H9 (cell line): ENCODE measurements at regions not wholly inside any gene's neighbourhood (a gene's known extent, or its start where the extent isn't known, plus 50 kb on each side); places are given as distances from the start of the nearest gene placed in this dataset.
"Not testable (repeated sequence)": the region's sequence is repeated elsewhere in the genome, so short reads cannot be mapped to it uniquely, and the experiment has no call there.

Experiments
- DNase-seq: peaks from one replicate; pipeline ENCODE4 v3.0.0-alpha.2; 2017
- H2AFZ ChIP-seq: one replicate; pipeline ENCODE4 v1.6.1; 2013; ENCODE audit warnings: mild to moderate bottlenecking, low read length, control low read depth, moderate library complexity
- H2AK5ac ChIP-seq: 2 replicates; pipeline ENCODE4 v1.6.1; 2013; ENCODE audit warnings: low read length, control low read depth, mixed read lengths; ENCODE audit not compliant: insufficient read length
- H2BK120ac ChIP-seq: one replicate; pipeline ENCODE4 v1.6.1; 2013; ENCODE audit warnings: low read depth, mild to moderate bottlenecking, low read length, control low read depth, inconsistent platforms; ENCODE audit not compliant: poor library complexity, severe bottlenecking
- H2BK12ac ChIP-seq: 2 replicates; pipeline ENCODE4 v1.6.1; 2013; ENCODE audit warnings: low read length, control low read depth, mixed read lengths, low read depth; ENCODE audit not compliant: insufficient read length
- H2BK15ac ChIP-seq: 2 replicates; pipeline ENCODE4 v1.6.1; 2013; ENCODE audit warnings: low read depth, low read length, control low read depth
- H2BK20ac ChIP-seq: one replicate; pipeline ENCODE4 v1.6.1; 2013; ENCODE audit warnings: low read depth, mild to moderate bottlenecking, low read length, control low read depth, inconsistent platforms; ENCODE audit not compliant: poor library complexity, severe bottlenecking
- H2BK5ac ChIP-seq: 2 replicates; pipeline ENCODE4 v1.6.1; 2013; ENCODE audit warnings: low read length, control low read depth, mixed read lengths; ENCODE audit not compliant: insufficient read length
- H3K14ac ChIP-seq: 2 replicates; pipeline ENCODE4 v1.6.1; 2013; ENCODE audit warnings: low read length, control low read depth; ENCODE audit not compliant: insufficient read depth
- H3K18ac ChIP-seq: 2 replicates; pipeline ENCODE4 v1.6.1; 2013; ENCODE audit warnings: low read depth, mild to moderate bottlenecking, mixed read lengths, low read length, control low read depth; ENCODE audit not compliant: insufficient read length
- H3K23ac ChIP-seq: 2 replicates; pipeline ENCODE4 v1.6.1; 2013; ENCODE audit warnings: low read length, control low read depth, mixed read lengths, low read depth; ENCODE audit not compliant: insufficient read length
- H3K23me2 ChIP-seq: 2 replicates; pipeline ENCODE4 v1.6.1; 2013; ENCODE audit warnings: low read depth, mild to moderate bottlenecking, mixed read lengths, low read length, control low read depth; ENCODE audit not compliant: insufficient read length, poor library complexity, severe bottlenecking
- H3K27ac ChIP-seq: 2 replicates; pipeline ENCODE4 v1.5.1; 2013; ENCODE audit warnings: low read length, control low read depth, mixed read lengths, low read depth; ENCODE audit not compliant: insufficient read length
- H3K27me3 ChIP-seq: 2 replicates; pipeline ENCODE4 v1.6.1; 2013; ENCODE audit warnings: low read length, control low read depth, inconsistent platforms; ENCODE audit not compliant: insufficient read depth
- H3K4ac ChIP-seq: 2 replicates; pipeline ENCODE4 v1.6.1; 2013; ENCODE audit warnings: low read depth, mild to moderate bottlenecking, control low read depth, inconsistent platforms, low read length, moderate library complexity
- H3K4me1 ChIP-seq: 2 replicates; pipeline ENCODE4 v1.6.1; 2013; ENCODE audit warnings: low read length, control low read depth, inconsistent platforms; ENCODE audit not compliant: insufficient read depth
- H3K4me2 ChIP-seq: 2 replicates; pipeline ENCODE4 v1.6.1; 2013; ENCODE audit warnings: low read length, control low read depth, mixed read lengths; ENCODE audit not compliant: insufficient read length, insufficient read depth
- H3K56ac ChIP-seq: 2 replicates; pipeline ENCODE4 v1.6.1; 2013; ENCODE audit warnings: low read depth, mild to moderate bottlenecking, mixed read lengths, low read length, control low read depth; ENCODE audit not compliant: insufficient read length
- H3K79me1 ChIP-seq: 2 replicates; pipeline ENCODE4 v1.6.1; 2013; ENCODE audit warnings: low read depth, mild to moderate bottlenecking, moderate library complexity, low read length, control low read depth, inconsistent platforms; ENCODE audit not compliant: insufficient read depth, poor library complexity, severe bottlenecking
- H3K79me2 ChIP-seq: 2 replicates; pipeline ENCODE4 v1.6.1; 2013; ENCODE audit warnings: low read length, control low read depth, inconsistent platforms; ENCODE audit not compliant: insufficient read depth
- H3K9ac ChIP-seq: 2 replicates; pipeline ENCODE4 v1.6.1; 2013; ENCODE audit warnings: low read length, control low read depth, mixed read lengths; ENCODE audit not compliant: insufficient read length; ENCODE audit errors: extremely low read depth
- H3K9me3 ChIP-seq: one replicate; pipeline ENCODE4 v1.6.1; 2013; ENCODE audit warnings: low read depth, low read length, inconsistent platforms; ENCODE audit not compliant: control insufficient read depth
- H3T11ph ChIP-seq: one replicate; pipeline ENCODE4 v1.6.1; 2013; ENCODE audit warnings: mild to moderate bottlenecking, low read length, control low read depth, inconsistent platforms
- H4K20me1 ChIP-seq: one replicate; pipeline ENCODE4 v1.6.1; 2013; ENCODE audit not compliant: control insufficient read depth, insufficient read length, insufficient read depth
- H4K5ac ChIP-seq: 2 replicates; pipeline ENCODE4 v1.6.1; 2013; ENCODE audit warnings: low read depth, mild to moderate bottlenecking, mixed read lengths, low read length, control low read depth; ENCODE audit not compliant: insufficient read length
- H4K8ac ChIP-seq: replicated peaks from 2 replicates; pipeline ENCODE4 v1.6.1; 2013; ENCODE audit warnings: low read length, control low read depth, mixed read lengths, low read depth; ENCODE audit not compliant: insufficient read length
- H4K91ac ChIP-seq: 2 replicates; pipeline ENCODE4 v1.6.1; 2013; ENCODE audit warnings: low read depth, mild to moderate bottlenecking, moderate library complexity, mixed read lengths, low read length, control low read depth; ENCODE audit not compliant: insufficient read length
- H3K27ac Mint-ChIP-seq, 3 experiments: 2 replicates in 2 of 3; 3 replicates in 1 of 3; pipeline ENCODE4 v1.8.0; 2020 to 2021; ENCODE audit warnings: mixed read lengths in 3 of 3, mild to moderate bottlenecking in 1 of 3, moderate library complexity in 1 of 3
- H3K27me3 Mint-ChIP-seq: 2 replicates; pipeline ENCODE4 v1.8.0; 2021; ENCODE audit warnings: low read depth, mild to moderate bottlenecking, moderate library complexity, mixed read lengths
- H3K36me3 Mint-ChIP-seq, 3 experiments: 2 replicates in 2 of 3; 3 replicates in 1 of 3; pipeline ENCODE4 v1.8.0; 2020 to 2021; ENCODE audit warnings: low read depth in 3 of 3, mixed read lengths in 3 of 3; ENCODE audit not compliant: insufficient read depth in 1 of 3
- H3K4me1 Mint-ChIP-seq, 2 experiments: 2 replicates each; pipeline ENCODE4 v1.8.0; 2020; ENCODE audit warnings: mixed read lengths in 2 of 2
- H3K4me3 Mint-ChIP-seq, 2 experiments: 2 replicates in 1 of 2; 3 replicates in 1 of 2; pipeline ENCODE4 v1.8.0; 2020 to 2021; ENCODE audit warnings: mild to moderate bottlenecking in 2 of 2, mixed read lengths in 2 of 2, moderate library complexity in 1 of 2
- H3K9me3 Mint-ChIP-seq, 2 experiments: 2 replicates in 1 of 2; 3 replicates in 1 of 2; pipeline ENCODE4 v1.8.0; 2020; ENCODE audit warnings: mild to moderate bottlenecking in 2 of 2, mixed read lengths in 2 of 2, moderate library complexity in 1 of 2
- CTCF ChIP-seq: fragments of 200-600 bp; sonication (generic); conservative IDR thresholded peaks from 3 replicates; pipeline ENCODE4 v1.8.0; 2021; ENCODE audit warnings: antibody characterized with exemption, mild to moderate bottlenecking
- WGBS: extraction: QIAGEN DNeasy Blood & Tissue Kit; methylation state at CpG from one replicate; pipeline ENCODE4 v1.1.7; 2013; ENCODE audit warnings: missing lambda C conversion rate, low lambda C conversion rate, mixed read lengths; ENCODE audit not compliant: insufficient read length; ENCODE audit errors: extremely low coverage; 5-methylcytosine and 5-hydroxymethylcytosine counted together

DNA sequence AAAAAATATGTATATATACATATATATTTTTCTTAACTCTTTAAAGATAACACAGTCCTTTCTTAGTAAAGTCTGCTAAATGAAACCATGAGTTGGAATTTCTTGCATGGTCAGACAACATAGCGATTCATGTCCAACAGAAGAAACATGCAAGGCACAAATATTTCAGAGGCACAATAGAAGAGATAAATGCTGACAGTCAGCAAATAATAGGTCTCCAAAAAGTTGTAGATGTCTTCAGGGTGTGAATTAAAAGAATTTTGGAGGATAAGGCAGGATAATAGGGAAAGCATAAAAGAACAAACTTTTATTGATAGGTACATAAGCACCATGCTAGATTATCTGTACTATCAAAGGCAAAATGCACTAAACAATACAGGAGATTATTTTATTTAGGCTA lies 800.2 kb downstream of the PLCL1 start:
- Histone ChIP-seq H2BK20ac (no peak overlapping the region), H3K79me1 (no peaks in the 10 kb centered on the region), H4K20me1 (no peaks in the 10 kb centered on the region), H3K14ac (no peak overlapping the region), H3K18ac (no peak overlapping the region), H2AK5ac (no peak overlapping the region), H3K23me2 (no peaks in the 10 kb centered on the region), H2BK15ac (no peak overlapping the region), H3T11ph (no peak overlapping the region), H3K27me3 (no peaks in the 10 kb centered on the region), H2AFZ (no peak overlapping the region), H3K4me1 (no peaks in the 10 kb centered on the region), H3K27ac (no peak overlapping the region), H2BK120ac (no peak overlapping the region), H3K4me2 (no peak overlapping the region), H3K9me3 (no peaks in the 10 kb centered on the region), H3K4ac (no peak overlapping the region), H3K23ac (no peak overlapping the region), H3K79me2 (no peaks in the 10 kb centered on the region), H2BK5ac (no peak overlapping the region), H4K8ac (no peak overlapping the region), H4K91ac (no peak overlapping the region), H2BK12ac (no peak overlapping the region), H3K9ac (no peak overlapping the region), H4K5ac (no peak overlapping the region), H3K56ac (no peak overlapping the region)
- no peak for TF ChIP-seq CTCF
- peaks cover 0 to 4% (median 0%) of the 10 kb centered on the region in 3 experiments; a peak in 1 of 7 replicates for H3K36me3 Mint-ChIP-seq
- no peak overlapping the region for H3K27ac Mint-ChIP-seq
- no peak for DNase-seq
- no peak overlapping the region for H3K4me3 Mint-ChIP-seq
- no CpG with 5 or more reads among the region's 1 CpG for WGBS
- no peaks in the 10 kb centered on the region for H3K9me3 Mint-ChIP-seq
- no peaks in the 10 kb centered on the region for H3K27me3 Mint-ChIP-seq
- no peaks in the 10 kb centered on the region for H3K4me1 Mint-ChIP-seq

GRCh38 chr2:198602986-198603385 lies 798.6 kb downstream of the PLCL1 start:
- H3K4me1 ChIP-seq, H3K9me3 Mint-ChIP-seq, H3K9ac ChIP-seq, H4K5ac ChIP-seq, H3K27ac ChIP-seq, H3K36me3 Mint-ChIP-seq, H3K18ac ChIP-seq, H3K23ac ChIP-seq, H3K27ac Mint-ChIP-seq, H3K79me2 ChIP-seq, H2AK5ac ChIP-seq, H3K14ac ChIP-seq, H3K79me1 ChIP-seq, H2BK12ac ChIP-seq, H2BK5ac ChIP-seq, H3K4ac ChIP-seq, H3K9me3 ChIP-seq, H3K23me2 ChIP-seq, H2BK15ac ChIP-seq, H2BK120ac ChIP-seq, H3K56ac ChIP-seq, H2BK20ac ChIP-seq, H4K20me1 ChIP-seq, DNase-seq, H3T11ph ChIP-seq, H2AFZ ChIP-seq, H4K91ac ChIP-seq, H4K8ac ChIP-seq, H3K27me3 ChIP-seq, H3K4me2 ChIP-seq, H3K4me3 Mint-ChIP-seq, H3K4me1 Mint-ChIP-seq, H3K27me3 Mint-ChIP-seq: not testable (repeated sequence)
- no CpG with 5 or more reads among the region's 15 CpGs for WGBS
